ENCODE measurements at regions not wholly inside any gene's neighbourhood (a gene's known extent, or its start where the extent isn't known, plus 50 kb on each side); places are given as distances from the start of the nearest gene placed in this dataset.
A peak's percentile ranks its signal among the peaks of the same experiment; 100 is the strongest.

DNA sequence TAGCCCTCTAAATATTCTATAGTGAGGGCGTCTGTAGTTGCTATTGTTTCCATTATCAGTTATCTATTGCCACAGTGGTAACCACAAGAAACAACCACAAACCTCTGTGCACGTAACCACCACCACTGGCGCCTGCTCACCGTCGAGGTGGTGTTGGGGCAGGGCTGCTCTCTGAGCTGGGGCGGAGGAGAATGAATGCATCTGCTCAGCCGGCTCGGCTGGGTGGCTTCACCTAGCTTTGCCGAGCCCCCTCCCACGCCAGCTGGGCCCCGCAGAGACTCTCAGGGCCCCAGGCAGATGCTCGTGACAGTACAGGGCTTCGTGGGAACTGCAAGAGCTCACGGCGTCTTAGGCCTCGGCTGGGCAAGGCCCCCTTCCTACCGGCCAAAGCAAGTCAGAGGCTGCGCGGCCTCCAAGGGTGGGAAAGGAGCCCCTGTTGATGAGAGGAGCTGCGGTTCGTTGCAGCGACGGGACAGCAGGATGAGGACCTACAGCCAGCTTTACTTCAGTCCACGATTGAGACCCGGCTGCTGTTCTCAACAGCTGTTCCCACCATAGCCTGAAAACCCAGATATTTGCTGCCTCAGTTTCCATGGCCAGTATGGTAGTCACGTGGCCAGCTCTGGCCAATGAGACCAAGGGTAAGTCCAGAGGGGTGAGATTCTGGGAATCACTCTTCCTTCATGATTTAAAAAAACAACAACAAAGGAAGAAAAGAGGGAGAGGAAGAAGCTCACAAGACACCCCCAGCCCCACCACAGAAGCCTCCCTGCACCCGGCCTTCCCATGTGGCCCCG, 120.2 kb upstream of the AFDN start (continued):
- TF ChIP-seq, protein P1, sequence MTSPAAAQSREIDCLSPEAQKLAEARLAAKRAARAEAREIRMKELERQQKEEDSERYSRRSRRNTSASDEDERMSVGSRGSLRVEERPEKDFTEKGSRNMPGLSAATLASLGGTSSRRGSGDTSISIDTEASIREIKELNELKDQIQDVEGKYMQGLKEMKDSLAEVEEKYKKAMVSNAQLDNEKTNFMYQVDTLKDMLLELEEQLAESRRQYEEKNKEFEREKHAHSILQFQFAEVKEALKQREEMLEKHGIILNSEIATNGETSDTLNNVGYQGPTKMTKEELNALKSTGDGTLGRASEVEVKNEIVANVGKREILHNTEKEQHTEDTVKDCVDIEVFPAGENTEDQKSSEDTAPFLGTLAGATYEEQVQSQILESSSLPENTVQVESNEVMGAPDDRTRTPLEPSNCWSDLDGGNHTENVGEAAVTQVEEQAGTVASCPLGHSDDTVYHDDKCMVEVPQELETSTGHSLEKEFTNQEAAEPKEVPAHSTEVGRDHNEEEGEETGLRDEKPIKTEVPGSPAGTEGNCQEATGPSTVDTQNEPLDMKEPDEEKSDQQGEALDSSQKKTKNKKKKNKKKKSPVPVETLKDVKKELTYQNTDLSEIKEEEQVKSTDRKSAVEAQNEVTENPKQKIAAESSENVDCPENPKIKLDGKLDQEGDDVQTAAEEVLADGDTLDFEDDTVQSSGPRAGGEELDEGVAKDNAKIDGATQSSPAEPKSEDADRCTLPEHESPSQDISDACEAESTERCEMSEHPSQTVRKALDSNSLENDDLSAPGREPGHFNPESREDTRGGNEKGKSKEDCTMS (CRISPR knock-in tag; conservative IDR thresholded peaks at IDR 0.05): no peak
- TF ChIP-seq, protein P2, sequence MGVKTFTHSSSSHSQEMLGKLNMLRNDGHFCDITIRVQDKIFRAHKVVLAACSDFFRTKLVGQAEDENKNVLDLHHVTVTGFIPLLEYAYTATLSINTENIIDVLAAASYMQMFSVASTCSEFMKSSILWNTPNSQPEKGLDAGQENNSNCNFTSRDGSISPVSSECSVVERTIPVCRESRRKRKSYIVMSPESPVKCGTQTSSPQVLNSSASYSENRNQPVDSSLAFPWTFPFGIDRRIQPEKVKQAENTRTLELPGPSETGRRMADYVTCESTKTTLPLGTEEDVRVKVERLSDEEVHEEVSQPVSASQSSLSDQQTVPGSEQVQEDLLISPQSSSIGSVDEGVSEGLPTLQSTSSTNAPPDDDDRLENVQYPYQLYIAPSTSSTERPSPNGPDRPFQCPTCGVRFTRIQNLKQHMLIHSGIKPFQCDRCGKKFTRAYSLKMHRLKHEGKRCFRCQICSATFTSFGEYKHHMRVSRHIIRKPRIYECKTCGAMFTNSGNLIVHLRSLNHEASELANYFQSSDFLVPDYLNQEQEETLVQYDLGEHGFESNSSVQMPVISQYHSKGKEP (CRISPR knock-in tag; IDR thresholded peaks at IDR 0.05): no peak

DNA sequence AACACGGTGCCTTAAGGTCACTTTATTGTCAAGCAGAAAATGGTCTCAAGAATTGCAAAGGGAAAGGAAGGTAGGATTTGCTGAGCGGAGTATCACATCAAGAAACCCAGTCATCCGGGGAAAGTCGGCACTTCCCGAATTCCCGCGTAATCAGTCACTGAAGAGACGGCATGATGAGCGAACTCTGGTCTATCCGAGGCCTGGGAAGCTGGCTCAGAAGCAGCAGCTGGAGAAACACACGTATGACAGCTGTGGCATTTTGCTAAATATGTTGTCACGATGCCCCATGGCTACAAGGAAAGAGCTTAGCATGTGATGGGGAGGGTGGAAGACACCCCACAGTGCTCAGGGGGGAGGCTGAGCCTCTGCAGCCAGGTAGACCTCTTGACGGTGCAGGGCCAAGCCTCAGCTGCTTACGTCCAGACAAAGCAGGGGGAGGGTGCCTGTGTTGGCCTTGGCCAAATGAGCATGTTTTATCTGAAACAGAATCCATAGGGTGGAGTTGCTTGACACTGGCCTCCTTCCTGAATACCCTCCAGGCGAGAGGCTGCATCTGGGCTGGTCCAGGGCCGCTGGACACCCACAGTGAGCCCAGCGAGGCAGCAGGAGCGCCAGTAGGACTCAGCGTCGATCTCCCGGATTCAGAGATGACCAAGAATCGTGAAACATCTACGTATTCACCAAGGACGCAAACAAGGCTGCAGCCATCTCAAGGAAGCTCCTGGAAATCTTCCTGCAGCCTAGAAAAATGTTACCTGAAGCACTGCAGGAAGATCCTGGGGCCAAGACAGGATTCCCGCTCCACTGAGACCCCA, 118.8 kb upstream of the AFDN start:
- ChIA-PET POLR2A (no interaction called here), CTCF (ENCODE audit: low intra/inter-chr PET ratio, low total read pairs) (no interaction called here)
- Histone ChIP-seq H3K79me2 (ENCODE audit: insufficient read depth, low read length) (no peaks in the 10 kb centered on the region), H3K9me3 (ENCODE audit: low read length) (no peaks in the 10 kb centered on the region), H3K4me1 (ENCODE audit: insufficient read depth, low read length) (peaks cover 50% of the 10 kb centered on the region), H3K9ac (ENCODE audit: insufficient read depth, low read depth, low read length) (no peak overlapping the region), H3K27ac (ENCODE audit: extremely low read length, insufficient read depth, low read length) (no peak overlapping the region), H4K20me1 (ENCODE audit: insufficient read depth, low read length) (no peaks in the 10 kb centered on the region), H3K4me2 (ENCODE audit: low read depth, low read length) (peak overlapping the region; percentile 43), H3K27me3 (ENCODE audit: control insufficient read depth in 1 of 2, insufficient read depth in 2 of 2, low read length in 2 of 2) (peaks cover 0 to 2% of the 10 kb centered on the region in 2 experiments; a peak in 1 of 5 replicates), H3K36me3 (replicated peaks in 1 of 2; ENCODE audit: control insufficient read depth in 1 of 2, insufficient read depth in 2 of 2, low read length in 2 of 2) (no peaks in the 10 kb centered on the region), H3K4me3 (replicated peaks in 1 of 3; ENCODE audit: insufficient read depth in 1 of 3, low read depth in 2 of 3, low read length in 3 of 3) (no peak overlapping the region), H2AFZ (ENCODE audit: low read length) (no peak overlapping the region)
- intact Hi-C loops (cut with micrococcal nuclease; ENCODE audit: unreplicated experiment): no loop called here
- BruUV-seq (replicated peaks): no TSS peak
- DNase-seq (ENCODE audit: low spot score): no peak
- in situ Hi-C loops (cut with HindIII; ENCODE audit: extremely low pct_ligation_motif_present, low pct_unique_long_range_greater_than_20kb): no loop called here
- peak; percentile 23 for ATAC-seq
- WGBS (ENCODE audit: low lambda C conversion rate): 65% methylated on average over 25 of the region's 25 CpGs
- no peak for FAIRE-seq
- TF ChIP-seq MAZ (IDR thresholded peaks at IDR 0.05; ENCODE audit: borderline replicate concordance, low read depth, low read length) (no peak), MAZ (CRISPR knock-in tag; IDR thresholded peaks at IDR 0.05; ENCODE audit: low read depth) (0 out of 2 replicates have a peak, but pooled peaks have one; percentile 25), ZNF296 (CRISPR knock-in tag; conservative IDR thresholded peaks at IDR 0.05) (no peak), ZNF468 (CRISPR knock-in tag; IDR thresholded peaks at IDR 0.05) (no peak), ZNF264 (CRISPR knock-in tag; IDR thresholded peaks at IDR 0.05) (no peak), HCFC1 (IDR thresholded peaks at IDR 0.05; ENCODE audit: low read depth, low read length) (no peak), EED (CRISPR knock-in tag; IDR thresholded peaks at IDR 0.05) (0 out of 2 replicates have a peak, but pooled peaks have one; percentile 22)
- TF ChIP-seq, protein P3, sequence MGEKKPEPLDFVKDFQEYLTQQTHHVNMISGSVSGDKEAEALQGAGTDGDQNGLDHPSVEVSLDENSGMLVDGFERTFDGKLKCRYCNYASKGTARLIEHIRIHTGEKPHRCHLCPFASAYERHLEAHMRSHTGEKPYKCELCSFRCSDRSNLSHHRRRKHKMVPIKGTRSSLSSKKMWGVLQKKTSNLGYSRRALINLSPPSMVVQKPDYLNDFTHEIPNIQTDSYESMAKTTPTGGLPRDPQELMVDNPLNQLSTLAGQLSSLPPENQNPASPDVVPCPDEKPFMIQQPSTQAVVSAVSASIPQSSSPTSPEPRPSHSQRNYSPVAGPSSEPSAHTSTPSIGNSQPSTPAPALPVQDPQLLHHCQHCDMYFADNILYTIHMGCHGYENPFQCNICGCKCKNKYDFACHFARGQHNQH (CRISPR knock-in tag; IDR thresholded peaks at IDR 0.05): peak; percentile 10; the same call in 1 of the 2 replicates
- TF ChIP-seq, protein P4, sequence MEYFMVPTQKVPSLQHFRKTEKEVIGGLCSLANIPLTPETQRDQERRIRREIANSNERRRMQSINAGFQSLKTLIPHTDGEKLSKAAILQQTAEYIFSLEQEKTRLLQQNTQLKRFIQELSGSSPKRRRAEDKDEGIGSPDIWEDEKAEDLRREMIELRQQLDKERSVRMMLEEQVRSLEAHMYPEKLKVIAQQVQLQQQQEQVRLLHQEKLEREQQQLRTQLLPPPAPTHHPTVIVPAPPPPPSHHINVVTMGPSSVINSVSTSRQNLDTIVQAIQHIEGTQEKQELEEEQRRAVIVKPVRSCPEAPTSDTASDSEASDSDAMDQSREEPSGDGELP (IDR thresholded peaks at IDR 0.05; ENCODE audit: borderline replicate concordance, low read depth): peak; percentile 21; the same call in 1 of the 2 replicates
- TF ChIP-seq, protein P5, sequence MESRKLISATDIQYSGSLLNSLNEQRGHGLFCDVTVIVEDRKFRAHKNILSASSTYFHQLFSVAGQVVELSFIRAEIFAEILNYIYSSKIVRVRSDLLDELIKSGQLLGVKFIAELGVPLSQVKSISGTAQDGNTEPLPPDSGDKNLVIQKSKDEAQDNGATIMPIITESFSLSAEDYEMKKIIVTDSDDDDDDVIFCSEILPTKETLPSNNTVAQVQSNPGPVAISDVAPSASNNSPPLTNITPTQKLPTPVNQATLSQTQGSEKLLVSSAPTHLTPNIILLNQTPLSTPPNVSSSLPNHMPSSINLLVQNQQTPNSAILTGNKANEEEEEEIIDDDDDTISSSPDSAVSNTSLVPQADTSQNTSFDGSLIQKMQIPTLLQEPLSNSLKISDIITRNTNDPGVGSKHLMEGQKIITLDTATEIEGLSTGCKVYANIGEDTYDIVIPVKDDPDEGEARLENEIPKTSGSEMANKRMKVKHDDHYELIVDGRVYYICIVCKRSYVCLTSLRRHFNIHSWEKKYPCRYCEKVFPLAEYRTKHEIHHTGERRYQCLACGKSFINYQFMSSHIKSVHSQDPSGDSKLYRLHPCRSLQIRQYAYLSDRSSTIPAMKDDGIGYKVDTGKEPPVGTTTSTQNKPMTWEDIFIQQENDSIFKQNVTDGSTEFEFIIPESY (CRISPR knock-in tag; IDR thresholded peaks at IDR 0.05): 0 out of 2 replicates have a peak, but pooled peaks have one; percentile 3
